Right lobe of liver (tissue), 6 donors: ENCODE measurements at regions not wholly inside any gene's neighbourhood (a gene's known extent, or its start where the extent isn't known, plus 50 kb on each side); places are given as distances from the start of the nearest gene placed in this dataset.

Experiments used
- ATAC-seq, 4 donors: fragments of 200-7000 bp; cut with Tn5 transposase; one replicate each; pipeline ENCODE4 v1.9.1; 2020; ENCODE audit warnings: mild to moderate bottlenecking in 4 of 4, moderate library complexity in 4 of 4
- DNase-seq, 3 donors: peaks; one replicate each; pipeline ENCODE4 v3.0.0-alpha.2; 2020
- H3K27ac ChIP-seq, 3 donors: fragments of 200-600 bp; one replicate each; pipeline ENCODE4 v1.8.0; 2022
- H3K27me3 ChIP-seq, 2 donors: fragments of 200-600 bp; one replicate each; pipeline ENCODE4 v1.8.0; 2022
- H3K36me3 ChIP-seq, 4 donors: fragments of 200-600 bp; sonication (generic) in 1 of 4; one replicate each; pipeline versions ENCODE4 v1.5.1 to v1.8.0; 2017 to 2022; ENCODE audit warnings: control low read depth in 1 of 4
- H3K4me1 ChIP-seq, 4 donors: fragments of 200-600 bp; sonication (generic) in 1 of 4; one replicate each; pipeline versions ENCODE4 v1.5.1 to v1.8.0; 2017 to 2022; ENCODE audit warnings: control low read depth in 1 of 4
- H3K4me3 ChIP-seq, 3 donors: fragments of 200-600 bp; one replicate each; pipeline ENCODE4 v1.8.0; 2022
- H3K9me3 ChIP-seq, 4 donors: fragments of 200-600 bp; sonication (generic) in 1 of 4; one replicate each; pipeline versions ENCODE4 v1.5.1 to v1.8.0; 2017 to 2022; ENCODE audit warnings: control low read depth in 1 of 4
- POLR2A ChIP-seq: fragments of 450-650 bp; IDR thresholded peaks from one replicate; pipeline ENCODE4 v1.6.1; 2017; ENCODE audit warnings: antibody characterized with exemption, mild to moderate bottlenecking
- WGBS: methylation state at CpG from one replicate; pipeline ENCODE4 v1.1.6; 2018; ENCODE audit warnings: low coverage, low lambda C conversion rate; ENCODE audit not compliant: insufficient coverage; ENCODE audit errors: missing lambda C conversion rate; 5-methylcytosine and 5-hydroxymethylcytosine counted together
- intact Hi-C, 2 donors: fragments of 100-400 bp; cut with DNase I; formaldehyde crosslinking; loops; one replicate each; pipeline versions ENCODE4 v1.11.2 to v1.14.1; 2022
- TF ChIP-seq, protein P1 (sequence below), 4 donors: fragments of 200-600 bp in 3 of 4; fragments of 450-650 bp in 1 of 4; IDR thresholded peaks; one replicate each; pipeline versions ENCODE4 v1.5.1 to v1.8.0; 2016 to 2022; ENCODE audit warnings: antibody characterized with exemption in 4 of 4, mild to moderate bottlenecking in 2 of 4
- donor health status: DM: no; HTN: yes; CAD: no.
- donor health status: DM: no; HTN: no; CAD: no.
- donor health status: DM: no; HTN: no; CAD: no.
- donor health status: DM: no; HTN: yes; CAD: no.
- donor health status: DM: no; HTN: yes; CAD: no.

DNA sequence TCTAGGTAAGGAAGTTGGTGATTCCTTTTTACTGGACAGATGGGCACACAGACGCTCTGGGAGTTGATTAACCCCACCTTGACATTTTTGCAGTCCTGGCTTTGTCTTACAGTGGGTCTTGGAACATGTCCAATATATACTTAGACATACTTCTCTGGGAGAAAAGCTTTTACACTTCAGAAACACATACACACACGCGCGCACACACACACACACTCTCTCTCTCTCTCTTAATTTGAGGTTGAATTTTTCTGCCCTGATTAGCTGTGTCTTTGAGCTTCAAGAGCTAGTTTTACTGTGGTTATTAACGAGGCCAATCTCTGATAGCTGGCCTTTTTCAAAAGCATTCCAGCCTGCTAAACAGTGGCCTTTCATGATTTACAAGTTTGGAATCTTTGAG, 215.0 kb downstream of the MYCN start:
- Histone ChIP-seq H3K27me3 (no peaks in the 10 kb centered on the region), H3K4me3 (no peak overlapping the region), H3K27ac (no peak overlapping the region), H3K4me1 (no peaks in the 10 kb centered on the region), H3K9me3 (no peaks in the 10 kb centered on the region), H3K36me3 (no peaks in the 10 kb centered on the region)
- ATAC-seq: no peak
- WGBS: 81% methylated on average over 5 of the region's 5 CpGs
- intact Hi-C loops: no loop called here
- no peak for DNase-seq
- TF ChIP-seq POLR2A: no peak
- TF ChIP-seq, protein P1, sequence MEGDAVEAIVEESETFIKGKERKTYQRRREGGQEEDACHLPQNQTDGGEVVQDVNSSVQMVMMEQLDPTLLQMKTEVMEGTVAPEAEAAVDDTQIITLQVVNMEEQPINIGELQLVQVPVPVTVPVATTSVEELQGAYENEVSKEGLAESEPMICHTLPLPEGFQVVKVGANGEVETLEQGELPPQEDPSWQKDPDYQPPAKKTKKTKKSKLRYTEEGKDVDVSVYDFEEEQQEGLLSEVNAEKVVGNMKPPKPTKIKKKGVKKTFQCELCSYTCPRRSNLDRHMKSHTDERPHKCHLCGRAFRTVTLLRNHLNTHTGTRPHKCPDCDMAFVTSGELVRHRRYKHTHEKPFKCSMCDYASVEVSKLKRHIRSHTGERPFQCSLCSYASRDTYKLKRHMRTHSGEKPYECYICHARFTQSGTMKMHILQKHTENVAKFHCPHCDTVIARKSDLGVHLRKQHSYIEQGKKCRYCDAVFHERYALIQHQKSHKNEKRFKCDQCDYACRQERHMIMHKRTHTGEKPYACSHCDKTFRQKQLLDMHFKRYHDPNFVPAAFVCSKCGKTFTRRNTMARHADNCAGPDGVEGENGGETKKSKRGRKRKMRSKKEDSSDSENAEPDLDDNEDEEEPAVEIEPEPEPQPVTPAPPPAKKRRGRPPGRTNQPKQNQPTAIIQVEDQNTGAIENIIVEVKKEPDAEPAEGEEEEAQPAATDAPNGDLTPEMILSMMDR (IDR thresholded peaks at IDR 0.05): no peak

DNA sequence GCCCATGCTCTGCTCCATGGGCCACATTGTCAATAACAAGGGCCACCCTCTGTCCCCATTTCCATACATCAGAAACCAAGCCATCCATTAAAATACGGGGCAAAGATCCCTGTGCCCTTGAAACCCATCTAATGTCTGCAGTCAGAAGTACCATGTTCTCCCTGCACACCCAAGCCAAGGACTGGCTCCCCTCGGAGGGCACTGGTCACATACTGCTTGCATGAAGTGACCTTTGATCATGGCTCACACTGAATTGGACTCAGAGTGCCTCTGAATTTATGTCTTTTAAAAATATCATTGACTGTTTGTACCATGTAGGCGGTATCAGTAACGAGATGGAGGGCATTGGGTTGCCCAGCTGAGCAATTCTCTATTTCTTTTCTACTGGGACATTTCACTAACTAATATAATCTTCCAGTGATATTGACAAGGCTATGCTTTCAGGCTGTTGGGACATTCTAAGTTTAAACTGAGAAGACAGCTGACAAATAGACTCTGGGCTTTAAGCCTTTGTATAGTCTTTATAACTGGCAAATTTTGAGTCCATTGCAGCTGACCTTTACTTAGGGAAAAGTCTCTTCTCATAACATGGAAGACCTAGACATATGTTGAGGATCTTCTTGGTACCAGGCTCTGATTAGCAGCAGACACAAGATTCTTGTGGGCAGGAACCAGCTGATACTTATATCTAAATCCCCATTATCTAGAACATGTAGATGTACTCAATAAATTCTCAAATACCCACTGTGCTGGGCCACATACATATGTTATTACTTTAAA, 214.3 kb downstream of the MYCN start:
- ATAC-seq: no peak
- Histone ChIP-seq H3K36me3 (no peaks in the 10 kb centered on the region), H3K27ac (no peak overlapping the region), H3K4me1 (no peaks in the 10 kb centered on the region), H3K4me3 (no peak overlapping the region), H3K9me3 (no peaks in the 10 kb centered on the region), H3K27me3 (no peaks in the 10 kb centered on the region)
- TF ChIP-seq, protein P1 (IDR thresholded peaks at IDR 0.05): no peak
- TF ChIP-seq POLR2A: no peak
- intact Hi-C loops: no loop called here
- 66% methylated on average over 4 of the region's 4 CpGs for WGBS
- DNase-seq: no peak

DNA sequence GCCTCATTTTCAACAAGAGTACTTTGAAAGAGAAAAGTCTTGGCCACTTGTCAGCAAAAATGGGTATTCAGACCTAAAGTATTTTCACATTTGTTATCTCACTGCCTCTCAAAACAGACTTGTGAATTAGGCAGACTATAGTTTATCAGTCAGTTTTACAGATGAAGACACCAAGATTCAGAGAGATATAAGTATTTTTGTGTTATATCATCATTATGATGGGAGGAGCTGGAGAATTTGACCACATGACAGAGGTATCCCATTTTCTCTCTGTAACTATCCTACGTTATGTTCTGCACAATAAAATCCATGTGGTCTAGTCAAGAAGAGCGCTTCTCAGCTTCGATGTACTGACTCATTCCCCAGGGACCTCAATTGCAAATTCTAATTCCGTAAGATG, 213.7 kb downstream of the MYCN start:
- no peaks in the 10 kb centered on the region for H3K9me3 ChIP-seq
- H3K27me3 ChIP-seq: no peaks in the 10 kb centered on the region
- H3K36me3 ChIP-seq: no peaks in the 10 kb centered on the region
- intact Hi-C loops: no loop called here
- no peak overlapping the region for H3K4me3 ChIP-seq
- DNase-seq (no peak), ATAC-seq (no peak)
- 88% methylated on average over 4 of the region's 4 CpGs for WGBS
- H3K4me1 ChIP-seq: no peaks in the 10 kb centered on the region
- TF ChIP-seq POLR2A: no peak
- TF ChIP-seq, protein P1 (IDR thresholded peaks at IDR 0.05): no peak
- no peak overlapping the region for H3K27ac ChIP-seq

DNA sequence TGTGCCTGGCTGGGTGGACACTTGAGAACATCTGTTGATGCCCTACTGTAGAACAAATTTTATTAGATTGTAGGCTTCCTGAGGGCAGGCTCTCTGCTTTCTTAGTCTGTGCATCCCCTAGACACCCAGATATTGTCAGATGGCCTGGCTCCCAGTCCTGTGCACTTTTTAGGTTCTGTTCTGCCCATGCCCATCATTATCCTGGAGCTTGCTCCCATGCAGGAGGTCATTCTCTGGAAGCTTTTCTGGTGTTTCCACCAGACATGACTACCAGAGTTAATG, 213.3 kb downstream of the MYCN start:
- H3K4me3 ChIP-seq: no peak overlapping the region
- no peaks in the 10 kb centered on the region for H3K36me3 ChIP-seq
- H3K4me1 ChIP-seq: no peaks in the 10 kb centered on the region
- TF ChIP-seq, protein P1 (IDR thresholded peaks at IDR 0.05): no peak
- TF ChIP-seq POLR2A: no peak
- no peak overlapping the region for H3K27ac ChIP-seq
- ATAC-seq: no peak
- intact Hi-C loops: no loop called here
- no peak for DNase-seq
- H3K9me3 ChIP-seq: no peaks in the 10 kb centered on the region
- no peaks in the 10 kb centered on the region for H3K27me3 ChIP-seq
